Transverse colon (tissue), 3 donors: ENCODE measurements at regions not wholly inside any gene's neighbourhood (a gene's known extent, or its start where the extent isn't known, plus 50 kb on each side); places are given as distances from the start of the nearest gene placed in this dataset.

Source experiments
- CTCF ChIP-seq, 5 experiments: fragments of 200-600 bp in 3 of 5; fragments of 450-650 bp in 2 of 5; sonication (generic) in 3 of 5; IDR thresholded peaks; 1 replicate in 2 of 5; 2 replicates in 3 of 5; pipeline ENCODE4 v1.5.1; 2016 to 2017; ENCODE audit warnings: antibody characterized with exemption in 5 of 5, inconsistent platforms in 3 of 5, mild to moderate bottlenecking in 2 of 5, moderate library complexity in 1 of 5
- POLR2A ChIP-seq: fragments of 450-650 bp; IDR thresholded peaks from one replicate; pipeline ENCODE4 v1.6.1; 2016; ENCODE audit warnings: antibody characterized with exemption, mild to moderate bottlenecking, moderate library complexity

DNA sequence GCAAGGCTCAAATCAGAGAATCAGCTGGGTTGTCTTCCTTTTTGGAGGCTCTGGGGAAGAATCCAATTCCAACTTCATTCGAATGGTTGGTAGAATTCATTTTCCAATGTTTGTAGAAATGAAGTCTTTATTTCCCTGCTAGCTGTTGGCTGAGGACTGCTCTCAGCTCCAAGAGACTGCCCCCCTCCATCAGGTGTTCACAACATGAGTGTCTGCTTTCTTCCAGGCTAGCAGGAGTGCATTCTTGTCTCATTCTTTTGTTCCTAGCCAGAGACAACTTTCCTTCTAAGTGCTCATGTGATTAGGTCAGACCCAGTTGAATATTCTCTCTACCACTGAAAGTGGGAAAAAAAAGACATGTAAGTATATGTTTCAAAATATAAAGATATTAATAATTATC is 95.2 kb downstream of the HLX start:
- TF ChIP-seq POLR2A, result no peak
- no peak for TF ChIP-seq CTCF (IDR thresholded peaks at IDR 0.05)
